H1 (cell line): ENCODE measurements at regions not wholly inside any gene's neighbourhood (a gene's known extent, or its start where the extent isn't known, plus 50 kb on each side); places are given as distances from the start of the nearest gene placed in this dataset.

Experiments
- GABPA ChIP-seq: IDR thresholded peaks from 2 replicates; pipeline ENCODE4 v1.6.1; 2011; ENCODE audit warnings: mild to moderate bottlenecking, low read length, moderate library complexity, borderline replicate concordance; ENCODE audit not compliant: insufficient read depth
- JUN ChIP-seq: IDR thresholded peaks from 2 replicates; pipeline ENCODE4 v1.6.1; 2011; ENCODE audit warnings: low read depth, mild to moderate bottlenecking, improper control_type of control experiment, low read length
- KDM5A ChIP-seq: fragments of 200-600 bp; IDR thresholded peaks from 2 replicates; pipeline ENCODE4 v1.7.1; 2012; ENCODE audit warnings: mild to moderate bottlenecking, low read length, inconsistent platforms, mixed read lengths
- MAFK ChIP-seq: IDR thresholded peaks from 2 replicates; pipeline ENCODE4 v1.6.1; 2012; ENCODE audit warnings: low read depth, mild to moderate bottlenecking, improper control_type of control experiment, low read length
- POLR2A ChIP-seq, 2 experiments: IDR thresholded peaks; 1 replicate in 1 of 2; 2 replicates in 1 of 2; pipeline ENCODE4 v1.6.1; 2011; ENCODE audit warnings: low read depth in 2 of 2, low read length in 2 of 2, mild to moderate bottlenecking in 2 of 2; ENCODE audit errors: control extremely low read depth in 1 of 2
- SIN3A ChIP-seq, 2 experiments: IDR thresholded peaks in 1 of 2; conservative IDR thresholded peaks in 1 of 2; 2 replicates each; pipeline ENCODE4 v1.6.1; 2011 to 2012; ENCODE audit warnings: low read length in 2 of 2, improper control_type of control experiment in 1 of 2, low read depth in 1 of 2, mild to moderate bottlenecking in 1 of 2
- TAF1 ChIP-seq: IDR thresholded peaks from 2 replicates; pipeline ENCODE4 v1.6.1; 2011; ENCODE audit warnings: mild to moderate bottlenecking, low read depth, low read length
- TCF12 ChIP-seq: IDR thresholded peaks from 2 replicates; pipeline ENCODE4 v1.6.1; 2011; ENCODE audit warnings: low read depth, mild to moderate bottlenecking, low read length
- TF ChIP-seq, protein P1 (sequence below), 3 experiments: IDR thresholded peaks; 1 replicate in 2 of 3; 2 replicates in 1 of 3; pipeline versions ENCODE4 v1.5.1 to v1.6.1; 2011; ENCODE audit warnings: low read length in 3 of 3, mild to moderate bottlenecking in 3 of 3, inconsistent platforms in 2 of 3, low read depth in 1 of 3, moderate library complexity in 1 of 3; ENCODE audit not compliant: insufficient read depth in 1 of 3; ENCODE audit errors: control extremely low read depth in 1 of 3

DNA sequence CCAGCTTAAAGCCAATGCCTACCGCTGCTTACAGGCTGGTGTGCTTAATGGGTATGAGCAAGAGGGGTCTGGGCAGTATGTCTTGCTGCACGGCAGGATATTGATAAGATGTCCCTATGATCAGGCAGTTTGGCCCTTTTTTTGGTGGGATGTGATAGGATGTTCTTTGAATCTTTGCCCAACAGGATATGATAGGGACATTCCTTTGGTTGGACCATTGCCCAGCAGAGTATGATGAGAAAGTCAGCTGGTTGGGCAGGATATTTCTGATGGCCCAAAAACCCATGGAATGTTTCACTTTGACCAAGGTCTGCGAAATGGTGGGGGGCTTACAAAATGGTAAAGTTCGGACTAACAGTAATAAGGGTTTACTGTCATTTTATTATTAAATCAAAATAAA is 1060.6 kb downstream of the STIM2 start:
- TF ChIP-seq, protein P1, sequence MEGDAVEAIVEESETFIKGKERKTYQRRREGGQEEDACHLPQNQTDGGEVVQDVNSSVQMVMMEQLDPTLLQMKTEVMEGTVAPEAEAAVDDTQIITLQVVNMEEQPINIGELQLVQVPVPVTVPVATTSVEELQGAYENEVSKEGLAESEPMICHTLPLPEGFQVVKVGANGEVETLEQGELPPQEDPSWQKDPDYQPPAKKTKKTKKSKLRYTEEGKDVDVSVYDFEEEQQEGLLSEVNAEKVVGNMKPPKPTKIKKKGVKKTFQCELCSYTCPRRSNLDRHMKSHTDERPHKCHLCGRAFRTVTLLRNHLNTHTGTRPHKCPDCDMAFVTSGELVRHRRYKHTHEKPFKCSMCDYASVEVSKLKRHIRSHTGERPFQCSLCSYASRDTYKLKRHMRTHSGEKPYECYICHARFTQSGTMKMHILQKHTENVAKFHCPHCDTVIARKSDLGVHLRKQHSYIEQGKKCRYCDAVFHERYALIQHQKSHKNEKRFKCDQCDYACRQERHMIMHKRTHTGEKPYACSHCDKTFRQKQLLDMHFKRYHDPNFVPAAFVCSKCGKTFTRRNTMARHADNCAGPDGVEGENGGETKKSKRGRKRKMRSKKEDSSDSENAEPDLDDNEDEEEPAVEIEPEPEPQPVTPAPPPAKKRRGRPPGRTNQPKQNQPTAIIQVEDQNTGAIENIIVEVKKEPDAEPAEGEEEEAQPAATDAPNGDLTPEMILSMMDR (IDR thresholded peaks at IDR 0.05; ENCODE audit: control extremely low read depth in 1 of 3, insufficient read depth in 1 of 3, low read depth in 1 of 3, low read length in 3 of 3): no peak
- TF ChIP-seq TCF12: no peak
- no peak for TF ChIP-seq KDM5A
- no peak for TF ChIP-seq TAF1
- no peak for TF ChIP-seq POLR2A (IDR thresholded peaks at IDR 0.05; ENCODE audit: control extremely low read depth in 1 of 2, low read depth in 2 of 2, low read length in 2 of 2)
- no peak for TF ChIP-seq SIN3A (conservative IDR thresholded peaks at IDR 0.05 in 1 of 2, IDR thresholded peaks at IDR 0.05 in 1 of 2; ENCODE audit: low read depth in 1 of 2, low read length in 2 of 2)
- no peak for TF ChIP-seq MAFK
- no peak for TF ChIP-seq JUN
- no peak for TF ChIP-seq GABPA
